Activated T-cell treated with anti-CD3 and anti-CD28 coated beads, Interleukin-2, amount 50 U/mL, for 4 hours (primary cell): ENCODE measurements at regions not wholly inside any gene's neighbourhood (a gene's known extent, or its start where the extent isn't known, plus 50 kb on each side); places are given as distances from the start of the nearest gene placed in this dataset.
"Not testable (repeated sequence)": the region's sequence is repeated elsewhere in the genome, so short reads cannot be mapped to it uniquely, and the experiment has no call there.

Source experiments
- ATAC-seq, 2 donors: fragments of 200-7000 bp; cut with Tn5 transposase; one replicate each; pipeline ENCODE4 v1.10.0; 2021
- DNase-seq: peaks from one replicate; pipeline ENCODE4 v3.0.0-alpha.2; 2020
- H3K27me3 Mint-ChIP-seq: one replicate; pipeline ENCODE4 v1.8.0; 2021; ENCODE audit warnings: low read depth, mixed read lengths
- H3K36me3 Mint-ChIP-seq: one replicate; pipeline ENCODE4 v1.8.0; 2022; ENCODE audit warnings: mixed read lengths; ENCODE audit not compliant: insufficient read depth
- H3K4me1 Mint-ChIP-seq: one replicate; pipeline ENCODE4 v1.8.0; 2021; ENCODE audit warnings: low read depth, mixed read lengths
- H3K4me3 Mint-ChIP-seq: one replicate; pipeline ENCODE4 v1.8.0; 2021; ENCODE audit warnings: mild to moderate bottlenecking, moderate library complexity, mixed read lengths
- H3K9me3 Mint-ChIP-seq: one replicate; pipeline ENCODE4 v1.8.0; 2021; ENCODE audit warnings: mixed read lengths

DNA sequence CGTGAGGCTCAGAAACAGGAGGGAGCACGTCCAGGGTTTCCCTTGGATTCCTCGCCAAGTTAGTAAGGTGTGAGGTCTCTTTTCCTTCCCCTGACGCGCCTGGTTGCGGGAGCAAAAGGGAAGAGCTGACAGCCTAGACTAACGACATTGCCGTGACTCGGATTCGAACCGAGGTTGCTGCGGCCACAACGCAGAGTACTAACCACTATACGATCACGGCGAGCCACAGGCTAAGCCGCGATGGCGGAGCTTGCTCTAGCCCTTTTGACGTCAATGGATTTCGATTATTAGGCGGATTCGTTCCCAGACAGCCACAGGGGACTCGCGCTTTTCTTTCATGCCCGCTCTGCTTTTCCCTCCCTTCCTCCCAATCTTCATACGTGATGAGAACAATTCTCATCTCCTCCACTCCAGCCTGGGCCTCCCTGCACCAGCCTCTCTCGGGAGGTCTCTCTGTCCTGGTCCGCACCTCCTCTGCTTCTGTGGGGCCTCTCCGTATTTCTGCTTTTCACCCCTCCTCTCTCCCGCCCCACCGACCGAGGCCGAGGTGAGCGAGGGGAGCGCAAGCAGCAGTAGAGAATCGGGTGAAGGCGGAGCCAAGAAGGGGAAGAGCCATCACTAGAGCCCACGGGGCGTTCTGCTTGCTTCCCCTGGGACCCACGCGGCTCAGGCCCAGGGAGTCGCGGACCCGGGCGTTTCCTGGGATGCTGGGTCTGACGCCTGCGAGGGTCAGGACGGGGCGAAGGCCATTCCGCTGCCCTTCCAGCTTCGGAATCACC is 150.7 kb upstream of the NBPF11 start:
- H3K9me3 Mint-ChIP-seq, H3K4me1 Mint-ChIP-seq, H3K36me3 Mint-ChIP-seq: not testable (repeated sequence)
- DNase-seq (peak; percentile 51), ATAC-seq (peak; percentile 89 to 91)
- Mint-ChIP-seq H3K27me3 (peaks cover 32% of the 10 kb centered on the region), H3K4me3 (peak overlapping the region; percentile 82)

- H3K27me3 Mint-ChIP-seq, H3K4me1 Mint-ChIP-seq, H3K4me3 Mint-ChIP-seq, H3K9me3 Mint-ChIP-seq, H3K36me3 Mint-ChIP-seq, ATAC-seq, DNase-seq: not testable (repeated sequence)
Observed at GRCh38 chr1:148297852-148298251, 145.8 kb upstream of the NBPF11 start.

- Mint-ChIP-seq H3K4me3 (no peak overlapping the region), H3K36me3 (no peaks in the 10 kb centered on the region), H3K4me1 (no peaks in the 10 kb centered on the region), H3K27me3 (peaks cover 2% of the 10 kb centered on the region), H3K9me3 (no peaks in the 10 kb centered on the region)
- ATAC-seq (no peak), DNase-seq (no peak)
Observed at GRCh38 chr1:148296511-148296910, 144.4 kb upstream of the NBPF11 start.

GRCh38 chr1:148294116-148294807 is 142.2 kb upstream of the NBPF11 start:
- no peak for DNase-seq
- no peak for ATAC-seq
- H3K9me3 Mint-ChIP-seq = no peaks in the 10 kb centered on the region
- H3K27me3 Mint-ChIP-seq = peaks cover 2% of the 10 kb centered on the region
- no peaks in the 10 kb centered on the region for H3K36me3 Mint-ChIP-seq
- H3K4me3 Mint-ChIP-seq = no peak overlapping the region
- H3K4me1 Mint-ChIP-seq = no peaks in the 10 kb centered on the region

- H3K36me3 Mint-ChIP-seq = no peaks in the 10 kb centered on the region
- peaks cover 2% of the 10 kb centered on the region for H3K27me3 Mint-ChIP-seq
- ATAC-seq (no peak), DNase-seq (no peak)
- no peaks in the 10 kb centered on the region for H3K4me1 Mint-ChIP-seq
- no peaks in the 10 kb centered on the region for H3K9me3 Mint-ChIP-seq
- no peak overlapping the region for H3K4me3 Mint-ChIP-seq
Observed at GRCh38 chr1:148293651-148294050, 141.6 kb upstream of the NBPF11 start.

- H3K9me3 Mint-ChIP-seq = no peaks in the 10 kb centered on the region
- peaks cover 2% of the 10 kb centered on the region for H3K27me3 Mint-ChIP-seq
- no peaks in the 10 kb centered on the region for H3K36me3 Mint-ChIP-seq
- no peak overlapping the region for H3K4me3 Mint-ChIP-seq
- ATAC-seq (no peak), DNase-seq (no peak)
- H3K4me1 Mint-ChIP-seq = no peaks in the 10 kb centered on the region
Observed at GRCh38 chr1:148292915-148293314, 140.8 kb upstream of the NBPF11 start.

GRCh38 chr1:148290881-148291280 is 138.8 kb upstream of the NBPF11 start:
- H3K27me3 Mint-ChIP-seq = peaks cover 5% of the 10 kb centered on the region
- no peak overlapping the region for H3K4me3 Mint-ChIP-seq
- ATAC-seq (no peak), DNase-seq (no peak)
- H3K36me3 Mint-ChIP-seq = no peaks in the 10 kb centered on the region
- H3K4me1 Mint-ChIP-seq = no peaks in the 10 kb centered on the region
- H3K9me3 Mint-ChIP-seq = no peaks in the 10 kb centered on the region

GRCh38 chr1:148289647-148290046 is 137.6 kb upstream of the NBPF11 start:
- Mint-ChIP-seq H3K4me3 (no peak overlapping the region), H3K36me3 (no peaks in the 10 kb centered on the region), H3K9me3 (no peaks in the 10 kb centered on the region), H3K27me3 (peaks cover 5% of the 10 kb centered on the region), H3K4me1 (no peaks in the 10 kb centered on the region)
- DNase-seq (no peak), ATAC-seq (no peak)

DNA sequence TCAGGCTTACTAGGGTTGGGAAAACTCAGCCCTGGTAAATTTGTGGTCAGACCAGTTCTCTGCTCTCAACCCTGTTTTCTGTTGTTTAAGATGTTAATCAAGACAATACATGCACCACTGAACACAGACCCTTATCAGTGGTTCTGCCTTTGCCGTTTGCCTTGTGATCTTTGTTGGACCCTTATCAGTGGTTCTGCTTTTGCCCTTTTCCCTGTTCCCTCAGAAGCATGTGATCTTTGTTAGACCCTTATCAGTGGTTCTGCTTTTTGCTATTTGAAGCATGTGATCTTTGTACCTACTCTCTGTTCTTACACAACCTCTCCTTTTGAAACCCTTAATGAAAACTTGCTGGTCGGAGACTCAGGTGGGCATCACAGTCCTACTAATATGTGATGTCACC is 133.9 kb upstream of the NBPF11 start:
- not testable (repeated sequence) for DNase-seq, H3K4me3 Mint-ChIP-seq, H3K9me3 Mint-ChIP-seq, ATAC-seq, H3K4me1 Mint-ChIP-seq, H3K36me3 Mint-ChIP-seq, H3K27me3 Mint-ChIP-seq

DNA sequence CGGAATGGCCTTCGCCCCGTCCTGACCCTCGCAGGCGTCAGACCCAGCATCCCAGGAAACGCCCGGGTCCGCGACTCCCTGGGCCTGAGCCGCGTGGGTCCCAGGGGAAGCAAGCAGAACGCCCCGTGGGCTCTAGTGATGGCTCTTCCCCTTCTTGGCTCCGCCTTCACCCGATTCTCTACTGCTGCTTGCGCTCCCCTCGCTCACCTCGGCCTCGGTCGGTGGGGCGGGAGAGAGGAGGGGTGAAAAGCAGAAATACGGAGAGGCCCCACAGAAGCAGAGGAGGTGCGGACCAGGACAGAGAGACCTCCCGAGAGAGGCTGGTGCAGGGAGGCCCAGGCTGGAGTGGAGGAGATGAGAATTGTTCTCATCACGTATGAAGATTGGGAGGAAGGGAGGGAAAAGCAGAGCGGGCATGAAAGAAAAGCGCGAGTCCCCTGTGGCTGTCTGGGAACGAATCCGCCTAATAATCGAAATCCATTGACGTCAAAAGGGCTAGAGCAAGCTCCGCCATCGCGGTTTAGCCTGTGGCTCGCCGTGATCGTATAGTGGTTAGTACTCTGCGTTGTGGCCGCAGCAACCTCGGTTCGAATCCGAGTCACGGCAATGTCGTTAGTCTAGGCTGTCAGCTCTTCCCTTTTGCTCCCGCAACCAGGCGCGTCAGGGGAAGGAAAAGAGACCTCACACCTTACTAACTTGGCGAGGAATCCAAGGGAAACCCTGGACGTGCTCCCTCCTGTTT is 128.9 kb upstream of the NBPF11 start:
- H3K4me3 Mint-ChIP-seq = peak overlapping the region; percentile 74
- H3K27me3 Mint-ChIP-seq = peaks cover 27% of the 10 kb centered on the region
- ATAC-seq = peak; percentile 86 to 88
- not testable (repeated sequence) for H3K9me3 Mint-ChIP-seq, H3K4me1 Mint-ChIP-seq, DNase-seq, H3K36me3 Mint-ChIP-seq

DNA sequence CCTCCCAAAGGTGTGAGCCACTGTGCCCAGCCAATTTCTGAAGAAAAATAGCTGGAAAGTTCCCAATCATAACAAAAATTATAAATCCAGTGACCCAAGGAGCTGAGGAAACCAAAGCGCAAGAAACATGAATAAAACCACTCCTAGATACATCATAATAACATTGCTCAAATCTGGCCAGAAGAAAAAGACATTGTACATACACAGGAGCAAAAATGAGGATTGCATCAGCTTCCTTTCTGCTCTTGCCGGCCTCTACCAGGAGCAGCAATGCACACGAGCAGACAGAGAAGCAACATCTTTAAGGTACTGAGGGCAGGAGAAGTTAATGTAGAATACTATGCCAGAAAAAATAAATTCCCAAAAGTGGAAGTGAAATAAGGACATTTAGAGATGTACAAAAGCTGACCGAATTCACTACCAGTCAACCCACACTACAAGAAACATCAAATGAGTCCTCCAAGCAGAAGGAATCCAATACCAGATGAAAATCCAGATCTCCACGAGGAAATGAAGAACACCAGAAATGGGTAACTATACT is 127.0 kb upstream of the NBPF11 start:
- H3K9me3 Mint-ChIP-seq, H3K36me3 Mint-ChIP-seq, DNase-seq, H3K4me1 Mint-ChIP-seq, ATAC-seq: not testable (repeated sequence)
- H3K4me3 Mint-ChIP-seq = peak overlapping the region; percentile 74
- H3K27me3 Mint-ChIP-seq = peaks cover 36% of the 10 kb centered on the region

GRCh38 chr1:148277865-148278279 is 125.8 kb upstream of the NBPF11 start:
- H3K9me3 Mint-ChIP-seq, DNase-seq, H3K4me1 Mint-ChIP-seq, ATAC-seq, H3K36me3 Mint-ChIP-seq, H3K4me3 Mint-ChIP-seq: not testable (repeated sequence)
- peaks cover 45% of the 10 kb centered on the region for H3K27me3 Mint-ChIP-seq

GRCh38 chr1:148267066-148267465 is 115.0 kb upstream of the NBPF11 start:
- peaks cover 16% of the 10 kb centered on the region for H3K4me1 Mint-ChIP-seq
- not testable (repeated sequence) for H3K4me3 Mint-ChIP-seq, H3K36me3 Mint-ChIP-seq, ATAC-seq, H3K27me3 Mint-ChIP-seq, H3K9me3 Mint-ChIP-seq, DNase-seq
